Fibroblast of lung (primary cell): ENCODE measurements at regions not wholly inside any gene's neighbourhood (a gene's known extent, or its start where the extent isn't known, plus 50 kb on each side); places are given as distances from the start of the nearest gene placed in this dataset.

Experiments used
- DNase-seq, 2 donors: peaks; one replicate each; pipeline versions ENCODE4 v3.0.0 to v3.0.0-alpha.2; 2010; ENCODE audit warnings: low read depth in 2 of 2
- H2AFZ ChIP-seq: 2 replicates; pipeline ENCODE4 v1.5.1; 2012; ENCODE audit warnings: low read length, control low read depth, inconsistent platforms
- H3K27ac ChIP-seq: 2 replicates; pipeline ENCODE4 v1.5.1; 2011; ENCODE audit warnings: low read length, control low read depth; ENCODE audit not compliant: insufficient read depth
- H3K27me3 ChIP-seq: 2 replicates; pipeline ENCODE4 v1.5.1; 2011; ENCODE audit warnings: mild to moderate bottlenecking, low read length; ENCODE audit not compliant: control insufficient read depth, insufficient read depth
- H3K36me3 ChIP-seq: 2 replicates; pipeline ENCODE4 v1.5.1; 2011; ENCODE audit warnings: low read length; ENCODE audit not compliant: control insufficient read depth, insufficient read depth
- H3K4me1 ChIP-seq: 2 replicates; pipeline ENCODE4 v1.5.1; 2011; ENCODE audit warnings: low read length; ENCODE audit not compliant: control insufficient read depth, insufficient read depth; ENCODE audit errors: extremely low read depth
- H3K4me2 ChIP-seq: 2 replicates; pipeline ENCODE4 v1.5.1; 2011; ENCODE audit warnings: low read length, control low read depth; ENCODE audit not compliant: insufficient read depth; ENCODE audit errors: extremely low read depth
- H3K4me3 ChIP-seq, 4 experiments: fragments of 200-600 bp in 1 of 4; sonication (generic) in 1 of 4; replicated peaks in 1 of 4; 2 replicates each; pipeline ENCODE4 v1.5.1; 2011 to 2016; ENCODE audit warnings: low read length in 4 of 4, low read depth in 3 of 4, mild to moderate bottlenecking in 3 of 4, control low read depth in 2 of 4, inconsistent platforms in 1 of 4, mixed read lengths in 1 of 4; ENCODE audit not compliant: insufficient read depth in 1 of 4; ENCODE audit errors: control extremely low read depth in 1 of 4
- H3K79me2 ChIP-seq: 2 replicates; pipeline ENCODE4 v1.5.1; 2012; ENCODE audit warnings: mild to moderate bottlenecking, low read length, inconsistent platforms; ENCODE audit not compliant: control insufficient read depth, insufficient read depth
- H3K9ac ChIP-seq: 2 replicates; pipeline ENCODE4 v1.5.1; 2011; ENCODE audit warnings: mild to moderate bottlenecking, low read length, control low read depth; ENCODE audit not compliant: insufficient read depth
- H3K9me3 ChIP-seq: 2 replicates; pipeline ENCODE4 v1.5.1; 2012; ENCODE audit warnings: low read depth, low read length; ENCODE audit not compliant: control insufficient read depth, insufficient read depth
- H4K20me1 ChIP-seq: 2 replicates; pipeline ENCODE4 v1.5.1; 2011; ENCODE audit warnings: low read length; ENCODE audit not compliant: control insufficient read depth, insufficient read depth; ENCODE audit errors: extremely low read depth
- EZH2 ChIP-seq: IDR thresholded peaks from 2 replicates; pipeline ENCODE4 v1.5.1; 2012; ENCODE audit warnings: low read length, control low read depth, mild to moderate bottlenecking; ENCODE audit errors: missing control alignments
- TF ChIP-seq, protein P1 (sequence below), 2 donors: IDR thresholded peaks in 1 of 2; conservative IDR thresholded peaks in 1 of 2; 1 replicate in 1 of 2; 2 replicates in 1 of 2; pipeline ENCODE4 v1.5.1; 2011 to 2012; ENCODE audit warnings: low read length in 2 of 2, control low read depth in 1 of 2, inconsistent platforms in 1 of 2, low read depth in 1 of 2, mild to moderate bottlenecking in 1 of 2

DNA sequence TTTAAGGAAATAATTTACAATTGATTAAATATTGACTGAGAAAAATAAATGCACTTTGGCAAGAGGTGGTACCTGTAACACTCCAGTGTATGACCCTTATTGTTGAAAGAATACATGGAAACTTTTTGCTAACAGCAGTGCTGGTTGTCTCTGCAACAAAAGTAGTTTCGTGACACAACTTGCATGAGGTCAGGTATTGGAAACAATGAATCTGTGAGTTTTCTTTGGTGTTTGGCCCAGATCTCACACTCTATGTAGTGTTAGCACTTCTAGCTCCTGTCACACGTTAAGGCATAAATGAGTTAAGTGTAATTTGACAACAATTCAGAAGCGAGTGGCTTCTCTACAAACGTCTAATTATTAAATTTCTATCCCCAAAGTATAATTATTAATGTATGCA, 137.7 kb upstream of the MDFIC start:
- no peak overlapping the region for H2AFZ ChIP-seq
- no peaks in the 10 kb centered on the region for H3K36me3 ChIP-seq
- TF ChIP-seq, protein P1, sequence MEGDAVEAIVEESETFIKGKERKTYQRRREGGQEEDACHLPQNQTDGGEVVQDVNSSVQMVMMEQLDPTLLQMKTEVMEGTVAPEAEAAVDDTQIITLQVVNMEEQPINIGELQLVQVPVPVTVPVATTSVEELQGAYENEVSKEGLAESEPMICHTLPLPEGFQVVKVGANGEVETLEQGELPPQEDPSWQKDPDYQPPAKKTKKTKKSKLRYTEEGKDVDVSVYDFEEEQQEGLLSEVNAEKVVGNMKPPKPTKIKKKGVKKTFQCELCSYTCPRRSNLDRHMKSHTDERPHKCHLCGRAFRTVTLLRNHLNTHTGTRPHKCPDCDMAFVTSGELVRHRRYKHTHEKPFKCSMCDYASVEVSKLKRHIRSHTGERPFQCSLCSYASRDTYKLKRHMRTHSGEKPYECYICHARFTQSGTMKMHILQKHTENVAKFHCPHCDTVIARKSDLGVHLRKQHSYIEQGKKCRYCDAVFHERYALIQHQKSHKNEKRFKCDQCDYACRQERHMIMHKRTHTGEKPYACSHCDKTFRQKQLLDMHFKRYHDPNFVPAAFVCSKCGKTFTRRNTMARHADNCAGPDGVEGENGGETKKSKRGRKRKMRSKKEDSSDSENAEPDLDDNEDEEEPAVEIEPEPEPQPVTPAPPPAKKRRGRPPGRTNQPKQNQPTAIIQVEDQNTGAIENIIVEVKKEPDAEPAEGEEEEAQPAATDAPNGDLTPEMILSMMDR (conservative IDR thresholded peaks at IDR 0.05 in 1 of 2, IDR thresholded peaks at IDR 0.05 in 1 of 2; ENCODE audit: low read depth in 1 of 2, low read length in 2 of 2) = no peak
- no peak for TF ChIP-seq EZH2
- H3K4me2 ChIP-seq = no peak overlapping the region
- no peaks in the 10 kb centered on the region for H3K79me2 ChIP-seq
- no peak overlapping the region for H3K27ac ChIP-seq
- no peak overlapping the region for H3K4me3 ChIP-seq
- no peaks in the 10 kb centered on the region for H3K4me1 ChIP-seq
- no peaks in the 10 kb centered on the region for H4K20me1 ChIP-seq
- no peaks in the 10 kb centered on the region for H3K27me3 ChIP-seq
- H3K9me3 ChIP-seq = no peaks in the 10 kb centered on the region
- H3K9ac ChIP-seq = no peak overlapping the region
- DNase-seq = no peak

GRCh38 chr7:114784746-114785145, 137.1 kb upstream of the MDFIC start:
- Histone ChIP-seq H3K4me2 (no peak overlapping the region), H3K9ac (no peak overlapping the region), H3K27ac (no peak overlapping the region), H3K9me3 (no peaks in the 10 kb centered on the region), H3K27me3 (no peaks in the 10 kb centered on the region), H3K36me3 (no peaks in the 10 kb centered on the region), H4K20me1 (no peaks in the 10 kb centered on the region), H3K4me3 (no peak overlapping the region), H2AFZ (no peak overlapping the region), H3K79me2 (no peaks in the 10 kb centered on the region), H3K4me1 (no peaks in the 10 kb centered on the region)
- TF ChIP-seq EZH2 = no peak
- TF ChIP-seq, protein P1 (conservative IDR thresholded peaks at IDR 0.05 in 1 of 2, IDR thresholded peaks at IDR 0.05 in 1 of 2; ENCODE audit: low read depth in 1 of 2, low read length in 2 of 2) = no peak
- no peak for DNase-seq

DNA sequence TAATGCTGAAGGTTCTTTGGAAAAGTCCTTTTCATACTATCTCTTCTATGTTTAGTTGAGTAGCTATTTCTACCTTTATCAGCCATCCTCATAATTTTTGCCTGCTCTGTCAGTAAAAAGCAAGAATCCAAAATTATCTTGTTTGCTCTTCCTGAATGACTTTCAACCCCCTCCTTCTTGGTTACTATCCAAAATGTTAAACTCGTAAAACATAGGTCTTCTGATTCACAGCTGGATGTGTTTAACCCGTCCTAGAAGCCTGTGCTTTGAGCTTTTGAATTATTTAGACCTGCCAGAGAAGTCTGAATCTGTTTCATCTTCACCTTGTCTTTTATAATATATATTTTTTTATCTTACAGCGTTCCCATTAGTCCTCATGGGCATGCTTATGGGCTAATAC, 136.4 kb upstream of the MDFIC start:
- Histone ChIP-seq H3K36me3 (no peaks in the 10 kb centered on the region), H3K79me2 (no peaks in the 10 kb centered on the region), H3K4me1 (no peaks in the 10 kb centered on the region), H3K27me3 (no peaks in the 10 kb centered on the region), H3K4me3 (no peak overlapping the region), H4K20me1 (no peaks in the 10 kb centered on the region), H3K9ac (no peak overlapping the region), H3K4me2 (no peak overlapping the region), H3K27ac (no peak overlapping the region), H2AFZ (no peak overlapping the region), H3K9me3 (no peaks in the 10 kb centered on the region)
- TF ChIP-seq, protein P1 (conservative IDR thresholded peaks at IDR 0.05 in 1 of 2, IDR thresholded peaks at IDR 0.05 in 1 of 2; ENCODE audit: low read depth in 1 of 2, low read length in 2 of 2) = no peak
- TF ChIP-seq EZH2 = no peak
- DNase-seq = no peak
